Mammary epithelial cell (primary cell): ENCODE measurements at regions not wholly inside any gene's neighbourhood (a gene's known extent, or its start where the extent isn't known, plus 50 kb on each side); places are given as distances from the start of the nearest gene placed in this dataset.

ENCODE experiments used
- CTCF ChIP-seq, 2 donors: IDR thresholded peaks in 1 of 2; conservative IDR thresholded peaks in 1 of 2; 2 replicates each; pipeline ENCODE4 v1.5.1; 2011 to 2012; ENCODE audit warnings: inconsistent platforms in 2 of 2, low read length in 2 of 2, mild to moderate bottlenecking in 2 of 2, control low read depth in 1 of 2, low read depth in 1 of 2; ENCODE audit not compliant: insufficient read depth in 1 of 2; ENCODE audit errors: extremely low read depth in 1 of 2
- EZH2 ChIP-seq: IDR thresholded peaks from 2 replicates; pipeline ENCODE4 v1.6.1; 2012; ENCODE audit warnings: low read length, inconsistent platforms, borderline replicate concordance

- TF ChIP-seq CTCF (conservative IDR thresholded peaks at IDR 0.05 in 1 of 2, IDR thresholded peaks at IDR 0.05 in 1 of 2; ENCODE audit: extremely low read depth in 1 of 2, insufficient read depth in 1 of 2, low read depth in 1 of 2, low read length in 2 of 2) (no peak), EZH2 (no peak)
Observed at GRCh38 chr15:62415498-62415897, 250.4 kb upstream of the C2CD4B start.
